Lung microvascular endothelial cell (primary cell): ENCODE measurements at regions not wholly inside any gene's neighbourhood (a gene's known extent, or its start where the extent isn't known, plus 50 kb on each side); places are given as distances from the start of the nearest gene placed in this dataset.
"Not testable (repeated sequence)": the region's sequence is repeated elsewhere in the genome, so short reads cannot be mapped to it uniquely, and the experiment has no call there.

Experiments
- DNase-seq, 2 donors: peaks; one replicate each; pipeline versions ENCODE4 v3.0.0 to v3.0.0-alpha.2; 2010; ENCODE audit warnings: low read depth in 2 of 2

DNA sequence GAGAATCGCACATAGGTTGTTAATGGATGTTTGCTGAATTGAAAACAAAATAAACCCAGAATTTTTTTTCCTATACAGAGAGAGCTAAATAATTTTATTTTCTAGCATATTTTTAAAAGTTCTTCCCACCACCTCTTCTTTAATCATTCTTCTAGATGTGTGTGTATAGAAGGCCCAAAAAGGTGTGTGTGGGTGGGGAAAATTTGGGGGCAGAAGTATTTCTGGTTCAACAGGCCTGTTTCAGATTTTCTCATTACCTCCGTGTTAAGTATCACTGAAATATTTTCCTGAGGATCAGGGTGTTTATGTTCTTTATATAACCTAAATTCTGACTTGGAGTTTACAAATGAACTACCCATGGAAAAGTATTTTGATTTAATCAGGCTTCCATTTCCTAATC lies 144.2 kb upstream of the ZNF804B start:
- DNase-seq: no peak

DNA sequence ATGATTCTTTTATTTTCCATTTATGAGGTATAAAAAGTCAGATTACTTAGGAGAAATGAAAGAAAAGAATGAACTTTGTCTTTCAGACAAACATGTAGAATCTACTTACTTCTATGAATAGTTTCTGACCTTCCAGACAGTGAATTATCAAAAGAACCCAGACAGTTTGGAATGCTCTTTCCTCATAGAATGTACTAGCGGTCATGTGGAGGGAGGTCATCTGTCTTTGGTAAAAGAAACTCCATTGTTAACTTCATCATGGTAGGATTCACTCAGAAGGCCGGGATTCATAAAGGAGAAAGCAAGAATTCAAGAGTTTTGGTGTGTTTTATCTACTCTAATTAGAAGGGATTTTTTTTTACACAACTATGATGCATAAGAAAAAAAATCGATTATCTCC lies 144.8 kb upstream of the ZNF804B start:
- DNase-seq: no peak

DNA sequence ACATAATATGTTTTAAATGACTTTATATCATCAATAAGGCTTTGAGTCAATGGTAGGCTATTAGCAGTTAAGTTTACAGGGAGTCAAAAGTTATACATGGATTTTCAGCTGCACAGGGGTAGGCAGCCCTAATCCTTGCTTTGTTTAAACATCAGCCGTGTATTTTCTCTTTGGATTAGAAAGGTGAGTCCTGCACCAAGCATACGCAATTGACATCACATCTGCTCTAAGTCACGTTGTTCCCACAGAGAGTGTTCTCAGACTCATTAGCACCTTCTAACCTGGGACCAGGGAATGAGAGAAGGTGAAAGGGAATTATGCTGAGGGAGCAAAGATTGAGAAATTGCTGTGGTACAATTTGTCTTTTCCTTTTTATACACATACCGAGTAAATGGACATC lies 148.6 kb upstream of the ZNF804B start:
- DNase-seq: no peak

DNA sequence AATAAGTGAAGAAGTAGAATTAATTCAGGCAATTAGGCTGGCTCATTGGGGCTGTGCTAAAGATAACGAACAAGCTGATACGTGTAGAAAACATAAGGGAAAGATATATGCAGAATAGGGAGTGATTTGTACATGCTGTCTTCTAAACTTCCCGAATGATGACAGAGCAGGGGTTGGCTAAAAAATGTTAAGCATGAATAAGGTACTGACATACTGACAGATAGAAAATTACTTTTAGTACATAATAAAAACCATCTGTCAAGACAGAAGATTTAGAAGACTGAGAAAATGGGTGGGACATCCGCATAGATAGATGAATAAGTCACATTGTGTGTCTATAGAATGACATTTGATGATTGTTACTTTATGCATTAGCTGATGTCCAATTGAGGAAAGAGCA lies 158.8 kb upstream of the ZNF804B start:
- DNase-seq: no peak

DNA sequence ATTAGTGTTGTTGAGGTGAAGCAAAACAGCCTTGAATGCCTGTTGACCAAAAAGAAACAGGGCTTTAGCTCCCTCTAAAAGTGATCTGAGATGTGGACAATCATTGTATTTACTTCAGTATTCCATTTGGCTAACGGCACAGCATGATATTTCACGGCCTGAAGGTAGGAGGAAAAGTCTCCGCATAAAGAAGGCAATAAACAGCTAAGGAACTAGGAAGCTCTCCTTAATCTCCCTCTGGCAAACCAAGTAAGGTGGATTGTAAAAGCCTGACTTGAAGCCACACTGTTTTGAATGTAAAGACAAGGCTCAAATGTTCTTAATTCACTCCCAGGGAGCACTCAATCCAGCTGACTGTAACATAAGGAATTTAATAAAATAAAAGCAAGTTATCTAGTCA lies 160.0 kb upstream of the ZNF804B start:
- no peak for DNase-seq

DNA sequence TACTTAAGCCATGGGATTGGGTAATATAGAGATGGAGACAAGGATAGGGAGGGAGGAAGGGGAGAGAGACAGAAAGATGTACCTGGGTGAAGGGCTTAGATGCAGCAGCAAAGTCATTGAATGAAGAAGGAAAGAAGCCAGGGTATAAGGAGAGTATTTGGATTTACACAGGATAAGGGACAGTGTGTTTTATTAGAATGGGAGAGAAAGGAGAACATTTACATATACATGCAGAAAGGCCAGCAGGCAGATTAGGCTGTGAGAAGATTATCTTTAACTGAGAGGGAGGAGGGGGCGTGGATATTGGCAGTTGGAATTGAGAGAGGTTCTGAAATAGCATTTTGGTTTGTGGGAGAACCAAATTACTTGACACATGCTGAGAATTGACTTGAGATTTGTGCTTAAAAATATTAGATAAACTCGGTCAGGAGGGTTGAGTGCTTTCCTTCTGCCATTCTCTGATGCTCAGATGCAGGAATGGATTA lies 161.5 kb upstream of the ZNF804B start:
- no peak for DNase-seq

DNA sequence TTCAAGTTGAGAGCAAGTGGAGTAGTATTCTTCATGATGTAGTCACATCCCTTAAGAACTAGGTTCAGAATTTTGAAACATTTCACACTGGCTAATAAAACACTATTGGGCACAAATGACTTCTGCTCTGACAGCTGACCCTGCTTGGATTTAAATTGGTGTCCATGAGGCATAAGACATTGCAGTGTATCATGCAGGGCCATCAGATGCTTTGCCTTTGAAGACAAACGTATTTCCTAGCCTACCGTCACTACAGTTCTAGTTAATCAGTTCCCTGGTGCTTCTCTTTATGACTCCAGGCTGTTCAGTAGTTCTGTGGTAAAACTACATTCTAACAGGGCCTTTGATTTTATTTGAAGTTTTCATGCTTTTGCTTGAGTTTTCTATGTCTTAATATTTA lies 168.5 kb upstream of the ZNF804B start:
- DNase-seq: no peak

DNA sequence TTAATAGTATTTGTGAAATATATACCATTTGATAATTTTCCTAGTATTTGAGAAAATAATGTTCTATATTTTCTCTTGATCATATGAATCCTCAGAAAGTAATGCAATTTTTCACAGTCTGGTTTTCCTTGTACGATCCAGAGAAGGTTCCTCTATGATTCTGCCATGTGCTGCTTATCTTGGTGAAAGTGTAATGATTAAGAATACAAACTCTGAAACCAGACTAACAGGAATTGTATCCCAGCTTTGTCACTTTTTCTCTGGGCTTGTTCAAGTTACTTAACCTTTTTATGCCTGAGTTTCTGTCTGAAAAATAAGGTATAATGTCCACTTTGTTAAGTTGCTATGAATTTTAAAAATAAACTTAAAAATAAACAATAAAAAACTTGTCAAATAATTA lies 169.6 kb upstream of the ZNF804B start:
- DNase-seq: no peak

DNA sequence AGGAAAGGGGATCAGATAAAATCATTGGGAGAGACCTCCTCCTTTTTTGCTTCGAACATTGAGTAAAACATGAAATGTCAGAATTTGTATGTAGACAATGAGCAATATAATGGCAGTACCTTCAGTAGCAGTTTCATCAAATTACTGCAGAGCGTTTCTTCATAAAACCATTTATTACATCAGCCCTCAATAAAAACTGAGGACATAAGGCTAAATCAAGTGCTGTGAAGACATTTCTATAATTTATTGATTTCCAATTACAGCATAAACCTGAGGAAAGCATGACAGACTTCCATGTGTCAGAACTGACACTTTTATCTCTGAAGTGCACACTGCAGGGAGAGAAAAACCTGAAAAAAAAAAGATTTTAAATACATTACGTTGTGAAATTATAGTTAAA lies 172.6 kb upstream of the ZNF804B start:
- DNase-seq: no peak

DNA sequence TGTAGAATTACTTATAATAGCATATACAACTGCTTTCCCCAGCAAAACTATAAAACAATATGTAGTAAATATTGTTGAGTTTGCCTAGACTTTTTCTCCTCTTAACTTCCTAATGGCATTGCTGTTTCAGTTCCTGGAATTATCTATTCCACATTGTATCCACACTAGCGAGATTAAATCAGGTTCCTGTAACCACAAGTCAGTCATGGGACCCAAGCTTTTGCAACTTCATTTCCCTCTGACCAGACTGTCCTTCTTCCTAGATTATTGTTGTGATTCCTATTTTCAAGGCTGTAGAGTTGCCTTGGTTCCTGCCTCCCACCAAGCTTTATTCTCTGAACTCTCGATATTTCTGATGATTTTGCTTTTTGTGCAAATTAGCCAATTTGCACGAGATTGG lies 173.3 kb upstream of the ZNF804B start:
- DNase-seq: no peak

DNA sequence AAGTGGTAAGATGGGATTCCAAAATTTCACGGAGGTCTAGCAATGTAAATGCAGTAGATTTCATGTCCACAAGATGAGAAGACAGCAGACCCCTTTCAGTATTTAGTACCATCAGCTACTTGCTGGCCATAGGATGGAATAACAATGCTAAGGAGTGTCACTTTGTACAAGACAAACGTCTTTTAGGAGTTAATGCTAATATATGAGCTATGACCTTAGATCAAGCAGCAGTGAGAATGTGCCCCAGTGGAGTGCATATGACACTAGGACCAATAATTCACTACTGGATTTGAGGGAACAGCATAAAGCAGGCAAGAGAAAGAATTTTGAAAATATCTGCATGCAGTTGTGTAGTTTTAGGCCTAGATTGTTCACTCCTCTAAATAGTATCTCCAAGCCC lies 182.8 kb upstream of the ZNF804B start:
- no peak for DNase-seq

DNA sequence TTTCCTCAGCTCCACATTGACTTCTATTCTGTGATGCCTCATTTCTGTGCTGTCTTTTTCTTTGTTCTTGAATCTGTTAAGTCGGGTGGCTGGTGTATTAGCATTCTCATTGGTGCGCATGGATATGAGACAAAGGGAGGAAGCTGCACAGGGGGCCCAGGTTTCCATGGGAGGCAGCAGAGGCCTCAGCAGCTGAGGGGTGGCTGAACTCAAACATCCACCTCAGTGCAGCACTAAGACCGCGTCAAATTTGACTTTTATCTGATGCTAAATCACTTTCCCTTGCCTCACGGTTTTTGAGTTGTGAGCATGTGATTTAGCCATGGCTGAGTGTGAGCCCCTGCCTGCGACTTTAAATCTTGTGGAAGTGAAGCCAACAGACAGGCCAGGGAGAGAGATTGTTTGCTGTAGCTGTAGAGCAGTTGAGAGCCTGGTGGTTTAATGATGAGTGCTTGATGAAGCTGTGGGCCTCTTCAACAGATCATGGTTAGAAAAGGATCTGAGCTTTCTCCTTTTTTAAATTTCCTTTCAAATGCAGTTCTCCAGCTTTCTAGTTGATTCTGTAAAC lies 193.3 kb upstream of the ZNF804B start:
- no peak for DNase-seq

DNA sequence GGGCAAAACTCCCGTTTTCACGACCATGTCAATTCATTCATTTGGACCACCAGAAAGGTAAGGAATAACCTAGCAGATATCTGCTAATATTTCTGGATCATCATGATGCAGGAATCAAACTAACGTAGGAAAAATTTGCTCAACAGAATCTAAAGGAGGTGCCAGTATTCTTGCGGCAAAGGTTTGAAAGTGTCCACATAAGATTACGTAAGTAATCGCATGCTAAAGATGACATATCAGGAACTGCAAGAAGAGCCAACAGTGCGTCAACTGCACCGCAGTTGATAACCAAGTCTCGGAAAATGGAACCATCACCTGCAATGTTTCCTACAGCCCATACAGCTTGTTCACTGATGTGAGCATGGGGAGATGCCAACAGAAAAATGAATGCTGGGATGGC lies 194.1 kb upstream of the ZNF804B start:
- DNase-seq: no peak

DNA sequence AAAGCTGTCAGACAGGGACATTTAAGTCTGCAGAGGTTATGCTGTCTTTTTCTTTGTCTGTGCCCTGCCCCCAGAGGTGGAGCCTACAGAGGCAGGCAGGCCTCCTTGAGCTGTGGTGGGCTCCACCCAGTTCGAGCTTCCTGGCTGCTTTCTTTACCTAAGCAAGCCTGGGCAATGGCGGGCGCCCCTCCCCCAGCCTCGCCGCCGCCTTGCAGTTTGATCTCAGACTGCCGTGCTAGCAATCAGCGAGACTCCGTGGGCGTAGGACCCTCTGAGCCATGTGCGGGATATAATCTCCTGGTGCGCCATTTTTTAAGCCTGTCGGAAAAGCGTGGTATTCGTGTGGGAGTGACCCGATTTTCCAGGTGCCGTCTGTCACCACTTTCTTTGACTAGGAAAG lies 203.1 kb upstream of the ZNF804B start:
- not testable (repeated sequence) for DNase-seq

DNA sequence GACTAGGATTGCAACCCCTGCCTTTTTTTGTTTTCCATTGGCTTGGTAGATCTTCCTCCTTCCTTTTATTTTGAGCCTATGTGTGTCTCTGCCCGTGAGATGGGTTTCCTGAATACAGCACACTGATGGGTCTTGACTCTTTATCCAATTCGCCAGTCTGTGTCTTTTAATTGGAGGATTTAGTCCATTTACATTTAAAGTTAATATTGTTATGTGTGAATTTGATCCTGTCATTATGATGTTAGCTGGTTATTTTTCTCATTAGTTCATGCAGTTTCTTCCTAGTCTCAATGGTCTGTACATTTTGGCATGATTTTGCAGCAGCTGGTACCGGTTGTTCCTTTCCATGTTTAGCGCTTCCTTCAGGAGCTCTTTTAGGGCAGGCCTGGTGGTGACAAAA lies 204.7 kb upstream of the ZNF804B start:
- not testable (repeated sequence) for DNase-seq

DNA sequence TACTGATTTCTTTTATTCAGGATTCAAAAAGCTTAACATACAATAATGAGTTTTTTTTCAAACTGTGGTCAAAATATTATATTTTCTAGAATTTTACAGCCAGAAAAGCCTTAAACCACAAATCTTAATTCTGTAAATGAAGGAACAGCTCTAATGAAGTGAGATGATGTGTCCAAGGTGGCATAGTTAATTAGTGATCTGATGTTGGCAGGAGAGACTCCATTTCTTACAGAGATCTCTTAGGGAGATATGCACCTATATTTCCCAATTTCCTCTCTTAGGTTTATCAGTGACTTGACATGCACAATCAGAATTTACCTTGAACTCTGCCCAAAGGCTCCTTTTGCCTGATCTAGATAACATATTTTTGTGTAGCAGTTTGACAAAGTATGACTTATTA lies 211.1 kb upstream of the ZNF804B start:
- DNase-seq: no peak

DNA sequence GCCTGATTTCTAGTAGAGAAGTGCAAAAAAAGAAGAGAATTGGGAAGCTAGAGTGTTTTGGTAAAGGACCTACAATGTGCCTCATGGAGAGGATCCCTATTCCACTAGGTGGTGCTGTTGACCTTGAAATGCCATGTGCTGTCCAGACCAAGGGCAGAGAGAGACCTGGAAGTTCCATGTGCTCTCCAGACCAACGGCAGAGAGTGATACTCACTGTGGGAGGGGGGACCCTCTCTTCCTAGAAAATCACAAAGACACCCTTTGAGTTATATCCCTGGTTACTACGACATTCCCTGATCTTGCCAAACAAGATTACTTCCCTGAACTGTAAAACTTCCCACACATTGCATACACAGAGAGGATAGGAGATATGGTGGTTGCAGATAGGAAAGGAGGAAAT lies 212.7 kb upstream of the ZNF804B start:
- DNase-seq: peak; percentile 61 to 66

DNA sequence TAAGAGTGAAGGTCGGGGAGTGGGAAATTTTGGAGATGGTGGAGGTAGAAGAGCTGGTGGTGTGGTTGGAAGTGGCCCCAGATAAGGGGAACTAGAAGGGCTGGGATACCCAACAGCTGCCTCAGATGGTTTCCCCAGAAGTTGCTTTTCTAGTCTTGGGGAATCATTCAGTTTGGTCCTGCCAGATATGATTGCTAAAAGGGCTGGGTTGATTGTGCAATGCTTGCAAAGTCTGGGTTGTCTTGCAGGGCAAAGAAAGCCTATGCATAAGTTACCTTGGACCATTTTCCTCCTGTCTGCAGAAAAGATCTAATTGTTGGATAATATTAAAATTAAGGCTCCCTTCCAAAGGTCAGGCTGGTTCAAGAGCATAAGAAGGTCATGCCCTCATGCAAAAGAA lies 213.8 kb upstream of the ZNF804B start:
- DNase-seq: no peak

DNA sequence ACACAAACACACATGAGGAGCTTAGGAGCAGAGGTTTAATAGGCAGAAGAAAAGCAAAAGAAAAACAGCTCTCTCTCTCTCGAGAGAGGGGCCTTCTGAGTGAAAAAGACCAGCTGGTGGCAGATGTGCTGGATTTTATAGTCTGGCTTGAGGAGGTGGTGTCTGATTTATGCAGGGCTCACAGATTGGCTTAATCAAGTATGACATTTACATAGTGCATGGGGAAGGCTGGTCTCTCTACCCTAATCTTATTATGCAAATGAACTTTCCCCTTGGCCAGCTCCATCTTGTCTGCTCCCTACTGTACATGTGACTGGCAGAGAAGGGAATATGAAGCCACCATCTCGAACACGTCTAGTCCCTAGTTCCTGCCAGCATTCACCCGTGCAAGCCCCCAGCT lies 219.5 kb upstream of the ZNF804B start:
- DNase-seq: no peak

DNA sequence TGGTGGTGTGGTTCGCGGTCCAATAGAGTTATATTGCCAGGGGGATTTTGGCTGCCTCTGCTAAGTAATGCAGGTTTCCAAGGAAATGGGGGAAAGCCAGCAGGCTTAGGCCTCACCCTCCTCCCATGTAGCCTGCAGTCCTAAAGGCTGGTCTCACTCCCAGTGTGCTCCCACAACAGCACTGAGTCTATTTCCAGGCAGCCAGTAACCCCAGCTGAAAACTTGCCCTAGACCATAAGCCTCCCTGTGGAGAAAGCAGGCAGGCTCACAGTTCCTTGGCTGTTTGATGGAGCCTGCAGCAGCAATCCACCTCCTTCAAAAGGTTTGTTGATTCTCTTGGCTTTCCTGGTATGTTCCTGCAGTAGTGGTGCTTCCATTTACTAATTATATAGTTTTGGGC lies 220.0 kb upstream of the ZNF804B start:
- DNase-seq: no peak

DNA sequence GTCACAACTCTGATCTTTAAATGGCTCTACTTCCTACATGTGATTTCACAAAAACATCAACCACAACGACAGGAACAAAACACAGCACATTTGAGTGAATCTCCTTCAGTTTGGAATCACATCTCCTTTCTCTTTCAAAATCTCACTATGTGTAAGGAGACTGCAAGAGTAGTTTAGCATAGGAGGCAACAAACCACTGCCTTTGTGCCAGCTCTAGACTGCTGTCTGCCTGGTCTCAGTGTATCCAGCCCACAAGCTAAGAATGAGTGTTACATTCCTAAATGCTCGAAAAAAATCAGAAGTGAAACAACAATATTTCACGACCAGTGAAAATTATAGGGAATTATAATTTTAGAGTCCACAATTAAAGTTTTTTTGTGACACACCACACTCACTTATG lies 217.0 kb upstream of the STEAP4 start:
- DNase-seq: no peak

DNA sequence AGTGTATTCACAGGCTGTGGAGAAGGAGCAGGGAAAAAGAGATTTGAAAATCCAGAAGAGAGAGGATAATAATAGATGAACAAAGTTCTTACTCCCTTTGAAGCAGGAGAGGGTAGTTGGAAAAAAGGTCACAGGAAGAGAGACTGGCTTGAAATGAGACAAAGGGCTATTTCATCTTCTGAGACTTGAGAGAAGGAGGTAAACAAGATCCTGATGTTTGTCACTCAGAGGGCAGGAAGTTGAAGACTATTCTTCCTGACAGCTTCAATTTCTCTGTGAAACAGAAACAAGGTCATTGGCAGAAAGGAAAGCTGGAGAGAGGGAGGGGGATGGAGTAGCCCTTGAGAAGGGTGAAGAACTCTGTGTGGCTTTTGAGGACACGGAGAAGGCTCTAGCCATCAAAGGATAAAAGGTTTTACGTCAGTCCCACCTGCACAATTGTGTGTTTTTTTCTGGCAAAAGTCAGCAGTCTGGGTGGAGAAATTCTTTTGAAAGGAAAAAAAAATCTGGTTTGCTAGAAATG lies 216.1 kb upstream of the STEAP4 start:
- DNase-seq: no peak

DNA sequence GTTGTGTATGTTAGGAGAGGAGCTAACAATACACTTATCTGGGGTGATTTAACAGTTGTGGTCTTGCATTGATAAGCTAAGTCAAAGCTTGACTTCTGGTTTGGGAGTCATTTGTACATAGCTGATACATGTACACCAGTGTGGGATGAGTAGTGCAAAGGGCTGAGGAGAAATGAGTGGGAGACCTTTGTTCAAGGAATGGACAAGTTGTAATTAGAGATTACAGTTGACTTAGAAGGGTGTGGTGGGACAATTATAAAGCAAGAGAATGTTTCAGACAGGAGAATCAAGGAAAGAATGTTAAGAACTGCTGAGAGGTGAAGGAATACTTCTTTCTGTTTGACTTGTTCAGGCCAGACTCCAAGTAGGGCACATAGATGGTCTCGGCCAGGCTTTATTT lies 209.7 kb upstream of the STEAP4 start:
- no peak for DNase-seq

DNA sequence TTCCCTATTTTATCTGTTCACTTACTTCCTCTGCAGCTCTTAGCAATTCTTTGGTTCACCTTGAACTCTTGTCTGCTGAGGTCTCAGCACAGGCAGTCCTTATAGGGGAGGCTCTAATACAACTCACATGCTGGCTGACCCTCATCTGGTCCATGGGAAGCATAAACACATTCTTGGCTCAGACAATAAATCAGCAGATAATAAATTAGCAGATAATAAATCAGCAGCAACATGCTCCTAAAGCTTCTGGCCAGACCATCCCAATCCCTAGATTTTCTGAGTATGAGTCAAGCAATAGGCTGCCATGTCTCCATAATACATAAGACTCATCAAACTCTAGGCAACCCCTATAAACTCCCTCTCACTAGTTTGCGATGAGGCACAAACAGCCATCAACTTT lies 208.6 kb upstream of the STEAP4 start:
- no peak for DNase-seq
